Smooth muscle cell (in vitro differentiated cells): ENCODE measurements at regions not wholly inside any gene's neighbourhood (a gene's known extent, or its start where the extent isn't known, plus 50 kb on each side); places are given as distances from the start of the nearest gene placed in this dataset.

ENCODE experiments used
- DNase-seq: peaks from one replicate; lab custom pipeline; 2025; ENCODE audit not compliant: unreplicated experiment; lab: John Stamatoyannopoulos, UW
- H2AFZ ChIP-seq: fragments of 200-600 bp; sonication (generic); 2 replicates; pipeline ENCODE4 v1.6.0; 2016; ENCODE audit warnings: antibody characterized with exemption, low read depth, mild to moderate bottlenecking
- H3F3A ChIP-seq: fragments of 200-600 bp; sonication (generic); 2 replicates; pipeline ENCODE4 v1.6.0; 2017; ENCODE audit warnings: antibody characterized with exemption, low read depth
- H3K27ac ChIP-seq: fragments of 200-600 bp; sonication (generic); 2 replicates; pipeline ENCODE4 v1.5.1; 2016; ENCODE audit warnings: low read depth, mild to moderate bottlenecking
- H3K27me3 ChIP-seq: fragments of 200-600 bp; sonication (generic); 2 replicates; pipeline ENCODE4 v1.6.1; 2016; ENCODE audit warnings: low read depth, mild to moderate bottlenecking
- H3K36me3 ChIP-seq: fragments of 200-600 bp; sonication (generic); 2 replicates; pipeline ENCODE4 v1.5.1; 2016; ENCODE audit warnings: low read depth
- H3K4me1 ChIP-seq: fragments of 200-600 bp; sonication (generic); 2 replicates; pipeline ENCODE4 v1.5.1; 2016; ENCODE audit warnings: low read depth
- H3K4me2 ChIP-seq: fragments of 200-600 bp; sonication (generic); 2 replicates; pipeline ENCODE4 v1.6.0; 2016; ENCODE audit warnings: mild to moderate bottlenecking
- H3K4me3 ChIP-seq: fragments of 200-600 bp; sonication (generic); 2 replicates; pipeline ENCODE4 v1.5.1; 2016; ENCODE audit warnings: mild to moderate bottlenecking
- H3K79me2 ChIP-seq: fragments of 200-600 bp; sonication (generic); 2 replicates; pipeline ENCODE4 v1.6.0; 2016; ENCODE audit warnings: low read depth, mild to moderate bottlenecking
- H3K9ac ChIP-seq: fragments of 200-600 bp; sonication (generic); 2 replicates; pipeline ENCODE4 v1.6.0; 2016; ENCODE audit warnings: low read depth
- H3K9me3 ChIP-seq: fragments of 200-600 bp; sonication (generic); replicated peaks from 2 replicates; pipeline ENCODE4 v1.5.1; 2016; ENCODE audit warnings: low read depth
- H4K20me1 ChIP-seq: fragments of 200-600 bp; sonication (generic); 2 replicates; pipeline ENCODE4 v1.6.0; 2016; ENCODE audit warnings: low read depth
- WGBS: methylation state at CpG from one replicate; pipeline ENCODE4 v1.1.7; 2016; ENCODE audit warnings: low lambda C conversion rate; 5-methylcytosine and 5-hydroxymethylcytosine counted together
- TF ChIP-seq, protein P1 (sequence below): fragments of 200-600 bp; sonication (generic); IDR thresholded peaks from 2 replicates; pipeline ENCODE4 v1.5.1; 2017; ENCODE audit warnings: borderline replicate concordance, mild to moderate bottlenecking, antibody characterized with exemption; ENCODE audit not compliant: insufficient read depth, poor library complexity, severe bottlenecking

DNA sequence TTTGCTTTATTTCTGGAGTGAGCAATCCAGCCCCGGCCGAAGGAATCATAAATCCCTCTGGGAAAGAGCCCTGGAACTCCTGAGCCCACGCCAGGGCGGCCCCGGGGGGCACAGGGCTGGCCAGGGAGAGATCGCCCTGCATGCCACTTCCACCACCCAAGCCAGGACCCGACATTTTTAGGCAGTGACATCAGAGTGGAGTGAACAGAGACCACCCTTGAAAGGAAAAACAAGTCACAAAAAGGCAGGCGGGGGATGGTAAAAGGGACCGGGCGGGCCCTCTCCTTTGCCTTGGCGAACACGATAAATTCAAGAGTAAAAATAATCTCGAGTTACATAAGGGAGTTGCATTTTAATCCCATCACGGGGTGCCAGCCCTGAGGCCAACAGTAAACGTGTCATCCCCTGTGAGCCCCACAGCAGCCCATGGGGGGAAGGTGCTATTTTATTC is 284.1 kb downstream of the C16orf95 start:
- Histone ChIP-seq H3K4me1 (peaks cover 8% of the 10 kb centered on the region), H3K9ac (no peak overlapping the region), H3K4me3 (no peak overlapping the region), H4K20me1 (no peaks in the 10 kb centered on the region), H3K9me3 (no peaks in the 10 kb centered on the region), H2AFZ (no peak overlapping the region), H3K36me3 (no peaks in the 10 kb centered on the region), H3K79me2 (no peaks in the 10 kb centered on the region), H3F3A (no peaks in the 10 kb centered on the region), H3K4me2 (no peak overlapping the region), H3K27ac (no peak overlapping the region), H3K27me3 (no peaks in the 10 kb centered on the region)
- TF ChIP-seq, protein P1, sequence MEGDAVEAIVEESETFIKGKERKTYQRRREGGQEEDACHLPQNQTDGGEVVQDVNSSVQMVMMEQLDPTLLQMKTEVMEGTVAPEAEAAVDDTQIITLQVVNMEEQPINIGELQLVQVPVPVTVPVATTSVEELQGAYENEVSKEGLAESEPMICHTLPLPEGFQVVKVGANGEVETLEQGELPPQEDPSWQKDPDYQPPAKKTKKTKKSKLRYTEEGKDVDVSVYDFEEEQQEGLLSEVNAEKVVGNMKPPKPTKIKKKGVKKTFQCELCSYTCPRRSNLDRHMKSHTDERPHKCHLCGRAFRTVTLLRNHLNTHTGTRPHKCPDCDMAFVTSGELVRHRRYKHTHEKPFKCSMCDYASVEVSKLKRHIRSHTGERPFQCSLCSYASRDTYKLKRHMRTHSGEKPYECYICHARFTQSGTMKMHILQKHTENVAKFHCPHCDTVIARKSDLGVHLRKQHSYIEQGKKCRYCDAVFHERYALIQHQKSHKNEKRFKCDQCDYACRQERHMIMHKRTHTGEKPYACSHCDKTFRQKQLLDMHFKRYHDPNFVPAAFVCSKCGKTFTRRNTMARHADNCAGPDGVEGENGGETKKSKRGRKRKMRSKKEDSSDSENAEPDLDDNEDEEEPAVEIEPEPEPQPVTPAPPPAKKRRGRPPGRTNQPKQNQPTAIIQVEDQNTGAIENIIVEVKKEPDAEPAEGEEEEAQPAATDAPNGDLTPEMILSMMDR: no peak
- no peak for DNase-seq
- WGBS: 91% methylated on average over 15 of the region's 15 CpGs

DNA sequence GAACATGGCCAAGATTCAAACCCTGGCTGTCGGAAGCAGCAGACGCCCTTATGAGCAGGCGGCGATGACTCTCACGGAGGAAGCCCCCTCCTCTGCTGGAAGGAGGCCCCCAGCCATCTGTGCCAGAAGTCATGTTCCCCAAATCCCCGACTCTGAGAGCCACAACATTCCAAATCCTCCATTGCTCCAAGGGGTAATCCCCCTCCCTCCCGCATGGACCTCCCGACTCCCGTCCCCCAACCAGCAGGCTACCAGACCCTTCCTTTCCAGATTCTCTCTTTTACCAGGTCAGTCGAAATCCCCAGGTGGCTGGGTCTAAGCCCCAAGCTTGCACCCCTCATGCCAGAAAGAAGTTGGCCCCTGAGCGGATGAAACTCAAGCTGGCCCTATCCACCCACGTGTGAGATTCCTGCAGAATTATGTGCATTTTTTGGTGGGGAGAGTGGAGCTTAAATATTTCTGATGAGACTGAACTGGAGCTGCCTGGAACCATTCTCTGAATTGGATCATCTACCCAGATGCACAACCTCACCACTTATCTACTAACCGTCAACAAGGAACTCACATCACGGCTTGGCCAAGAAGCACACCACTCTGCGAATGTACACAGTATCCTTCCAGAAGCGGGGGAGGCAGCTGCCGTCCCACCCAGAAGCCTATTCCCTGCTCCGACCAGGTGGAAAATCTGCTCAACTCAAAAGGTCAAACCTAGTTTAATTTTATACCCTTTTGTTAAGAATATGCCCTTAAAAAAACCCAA is 283.5 kb downstream of the C16orf95 start:
- no peak overlapping the region for H3K9ac ChIP-seq
- WGBS: 71% methylated on average over 18 of the region's 18 CpGs
- no peaks in the 10 kb centered on the region for H4K20me1 ChIP-seq
- H2AFZ ChIP-seq: peak overlapping the region; percentile 4
- H3K4me3 ChIP-seq: no peak overlapping the region
- no peaks in the 10 kb centered on the region for H3K36me3 ChIP-seq
- TF ChIP-seq, protein P1: no peak
- no peaks in the 10 kb centered on the region for H3K9me3 ChIP-seq
- no peaks in the 10 kb centered on the region for H3F3A ChIP-seq
- H3K79me2 ChIP-seq: no peaks in the 10 kb centered on the region
- no peak overlapping the region for H3K27ac ChIP-seq
- peak overlapping the region; percentile 47 for H3K4me2 ChIP-seq
- H3K27me3 ChIP-seq: peaks cover 2% of the 10 kb centered on the region
- peaks cover 8% of the 10 kb centered on the region for H3K4me1 ChIP-seq
- DNase-seq: no peak

DNA sequence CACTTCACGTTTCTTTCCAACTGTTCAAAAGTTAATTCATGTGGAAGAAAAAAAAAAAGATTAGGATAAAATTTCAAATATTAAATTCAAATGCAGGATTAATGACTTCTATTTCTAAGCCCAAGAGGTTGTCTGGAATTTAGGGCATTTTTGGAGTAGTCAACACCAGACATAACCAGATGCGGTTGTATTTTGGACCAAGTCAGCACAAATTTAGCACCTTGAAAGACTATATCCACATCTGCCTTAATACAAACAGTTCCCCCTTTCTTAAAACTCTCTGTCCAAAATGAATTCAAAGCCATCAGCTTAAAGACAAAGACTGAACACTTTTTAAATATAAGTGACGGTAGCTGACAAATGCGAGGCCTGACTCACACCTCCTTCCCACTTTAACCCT is 282.9 kb downstream of the C16orf95 start:
- Histone ChIP-seq H3K36me3 (no peaks in the 10 kb centered on the region), H3K27me3 (peaks cover 8% of the 10 kb centered on the region), H3K9me3 (no peaks in the 10 kb centered on the region), H3K27ac (no peak overlapping the region), H3K4me3 (no peak overlapping the region), H4K20me1 (no peaks in the 10 kb centered on the region), H3F3A (no peaks in the 10 kb centered on the region), H2AFZ (peak overlapping the region; percentile 4), H3K9ac (no peak overlapping the region), H3K79me2 (no peaks in the 10 kb centered on the region), H3K4me2 (peak overlapping the region; percentile 47), H3K4me1 (peaks cover 8% of the 10 kb centered on the region)
- WGBS: 53% methylated on average over 4 of the region's 4 CpGs
- DNase-seq: no peak
- TF ChIP-seq, protein P1: no peak

DNA sequence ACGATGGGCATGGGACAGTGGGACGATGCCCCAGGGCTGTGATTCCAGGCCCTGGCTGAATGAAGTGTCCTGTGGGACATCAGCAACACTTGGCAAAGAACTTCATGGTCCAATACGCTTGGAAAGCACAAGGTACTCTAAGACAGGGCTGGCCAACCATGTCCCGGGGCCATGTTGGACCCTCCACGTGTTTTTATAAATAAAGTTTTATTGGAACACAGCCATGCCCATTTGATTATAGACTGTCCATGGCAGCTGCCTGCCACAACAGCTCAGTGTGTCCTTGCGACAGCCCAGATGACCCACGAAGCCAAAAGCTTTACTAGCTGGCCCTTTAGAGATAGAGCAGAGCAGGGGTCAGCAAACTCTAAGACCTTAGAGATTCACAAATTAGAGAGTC is 282.1 kb downstream of the C16orf95 start:
- H3K4me2 ChIP-seq: no peak overlapping the region
- H3K4me1 ChIP-seq: peaks cover 8% of the 10 kb centered on the region
- WGBS: 87% methylated on average over 7 of the region's 7 CpGs
- TF ChIP-seq, protein P1: no peak
- H3K9ac ChIP-seq: no peak overlapping the region
- H3K79me2 ChIP-seq: no peaks in the 10 kb centered on the region
- H3F3A ChIP-seq: no peaks in the 10 kb centered on the region
- no peak for DNase-seq
- peaks cover 10% of the 10 kb centered on the region for H3K27me3 ChIP-seq
- H2AFZ ChIP-seq: no peak overlapping the region
- H3K4me3 ChIP-seq: no peak overlapping the region
- no peaks in the 10 kb centered on the region for H4K20me1 ChIP-seq
- no peak overlapping the region for H3K27ac ChIP-seq
- no peaks in the 10 kb centered on the region for H3K36me3 ChIP-seq
- no peaks in the 10 kb centered on the region for H3K9me3 ChIP-seq
